Pancreas (tissue), 10 donors: ENCODE measurements at regions not wholly inside any gene's neighbourhood (a gene's known extent, or its start where the extent isn't known, plus 50 kb on each side); places are given as distances from the start of the nearest gene placed in this dataset.

ENCODE experiments used
- ATAC-seq, 4 donors: fragments of 200-7000 bp; cut with Tn5 transposase; one replicate each; pipeline versions ENCODE4 v1.8.0 to v1.9.1; 2020; ENCODE audit warnings: mild to moderate bottlenecking in 4 of 4, moderate library complexity in 4 of 4
- DNase-seq, 6 donors: peaks; one replicate each; pipeline ENCODE4 v3.0.0-alpha.2; 2020
- FAIRE-seq: peaks from 2 replicates; lab custom pipeline; 2012; peaks lifted over from hg19 to GRCh38; lab: Jason Lieb, UNC
- H3K27ac ChIP-seq, 4 donors: fragments of 200-600 bp; sonication (generic); 1 replicate in 3 of 4; 2 replicates in 1 of 4; pipeline versions ENCODE4 v1.5.0 to v1.8.0; 2020
- H3K27me3 ChIP-seq, 4 donors: fragments of 200-600 bp; one replicate each; pipeline ENCODE4 v1.8.0; 2021
- H3K36me3 ChIP-seq, 3 donors: fragments of 200-600 bp; sonication (generic) in 1 of 3; one replicate each; pipeline versions ENCODE4 v1.5.0 to v1.8.0; 2020 to 2021
- H3K4me1 ChIP-seq, 3 donors: fragments of 200-600 bp; one replicate each; pipeline ENCODE4 v1.8.0; 2021
- H3K4me3 ChIP-seq, 4 donors: fragments of 200-600 bp; sonication (generic) in 2 of 4; one replicate each; pipeline versions ENCODE4 v1.5.0 to v1.8.0; 2020 to 2021
- H3K9me3 ChIP-seq, 4 donors: fragments of 200-600 bp; one replicate each; pipeline ENCODE4 v1.8.0; 2021
- CTCF ChIP-seq, 4 donors: fragments of 200-600 bp; sonication (generic) in 3 of 4; IDR thresholded peaks; one replicate each; pipeline versions ENCODE4 v1.5.0 to v1.8.0; 2021; ENCODE audit warnings: antibody characterized with exemption in 4 of 4
- WGBS, 2 donors: extraction: QIAGEN DNeasy Blood & Tissue Kit; methylation state at CpG; one replicate each; pipeline ENCODE4 v1.1.7; 2013; 5-methylcytosine and 5-hydroxymethylcytosine counted together
- intact Hi-C, 3 donors: fragments of 100-400 bp; cut with DNase I; formaldehyde crosslinking; loops; one replicate each; pipeline versions ENCODE4 v1.11.1 to v1.14.2; 2022
- donor health status: healthy with polysubstance abuse.
- donor health status: DM: no; HTN: no; CAD: no; lungs with moderate emphysema.
- donor health status: DM: no; HTN: no; CAD: no.
- donor health status: control.
- donor health status: control.
- donor health status: Bipolar disorder and iron deficiency.
- donor health status: DM: yes; HTN: yes; CAD: no.
- donor health status: DM: no; HTN: no; CAD: no.
- donor health status: DM: no; HTN: no; CAD: no.
- donor health status: DM: yes; HTN: yes; CAD: no.

- DNase-seq (no peak), FAIRE-seq (no peak), ATAC-seq (no peak)
- WGBS, 2 donors: 47 to 82% methylated on average over 1 of the region's 1 CpG
- H3K27ac ChIP-seq: no peak overlapping the region
- intact Hi-C loops: no loop called here
- H3K36me3 ChIP-seq: no peaks in the 10 kb centered on the region
- H3K9me3 ChIP-seq: no peaks in the 10 kb centered on the region
- TF ChIP-seq CTCF (IDR thresholded peaks at IDR 0.05): no peak
- no peaks in the 10 kb centered on the region for H3K4me1 ChIP-seq
- H3K27me3 ChIP-seq: peaks cover 0 to 3% (median 0%) of the 10 kb centered on the region in 4 donors
- no peak overlapping the region for H3K4me3 ChIP-seq
Observed at GRCh38 chrX:99750721-99751120, 659.4 kb downstream of the PCDH19 start.

- H3K9me3 ChIP-seq: no peaks in the 10 kb centered on the region
- 46 to 47% methylated on average over 3 of the region's 3 CpGs for WGBS, 2 donors
- TF ChIP-seq CTCF (IDR thresholded peaks at IDR 0.05): no peak
- no peaks in the 10 kb centered on the region for H3K36me3 ChIP-seq
- H3K4me1 ChIP-seq: no peaks in the 10 kb centered on the region
- peaks cover 0 to 3% (median 0%) of the 10 kb centered on the region in 4 donors for H3K27me3 ChIP-seq
- FAIRE-seq (no peak), ATAC-seq (no peak), DNase-seq (no peak)
- intact Hi-C loops: no loop called here
- no peak overlapping the region for H3K27ac ChIP-seq
- H3K4me3 ChIP-seq: no peak overlapping the region
Observed at GRCh38 chrX:99722094-99722493, 688.0 kb downstream of the PCDH19 start.

GRCh38 chrX:99719140-99719539, 690.9 kb downstream of the PCDH19 start:
- TF ChIP-seq CTCF (IDR thresholded peaks at IDR 0.05): no peak
- intact Hi-C loops: no loop called here
- FAIRE-seq (no peak), ATAC-seq (no peak), DNase-seq (no peak)
- WGBS, 2 donors: 62 to 64% methylated on average over 6 of the region's 6 CpGs
- H3K4me1 ChIP-seq: no peaks in the 10 kb centered on the region
- no peak overlapping the region for H3K4me3 ChIP-seq
- no peaks in the 10 kb centered on the region for H3K36me3 ChIP-seq
- H3K9me3 ChIP-seq: no peaks in the 10 kb centered on the region
- H3K27ac ChIP-seq: no peak overlapping the region
- peaks cover 0 to 3% (median 0%) of the 10 kb centered on the region in 4 donors for H3K27me3 ChIP-seq

- Histone ChIP-seq H3K4me1 (no peaks in the 10 kb centered on the region), H3K27ac (no peak overlapping the region), H3K27me3 (peaks cover 0 to 3% (median 0%) of the 10 kb centered on the region in 4 donors), H3K4me3 (no peak overlapping the region), H3K36me3 (no peaks in the 10 kb centered on the region), H3K9me3 (no peaks in the 10 kb centered on the region)
- intact Hi-C loops: no loop called here
- ATAC-seq (no peak), FAIRE-seq (no peak), DNase-seq (no peak)
- no peak for TF ChIP-seq CTCF (IDR thresholded peaks at IDR 0.05)
- WGBS, 2 donors: 23 to 30% methylated on average over 2 of the region's 2 CpGs
Observed at GRCh38 chrX:99717716-99718115, 692.4 kb downstream of the PCDH19 start.

- intact Hi-C loops: no loop called here
- 53 to 62% methylated on average over 4 of the region's 4 CpGs for WGBS, 2 donors
- no peak overlapping the region for H3K4me3 ChIP-seq
- H3K27me3 ChIP-seq: no peaks in the 10 kb centered on the region
- no peaks in the 10 kb centered on the region for H3K4me1 ChIP-seq
- DNase-seq (no peak), FAIRE-seq (no peak), ATAC-seq (no peak)
- H3K9me3 ChIP-seq: no peaks in the 10 kb centered on the region
- no peaks in the 10 kb centered on the region for H3K36me3 ChIP-seq
- TF ChIP-seq CTCF (IDR thresholded peaks at IDR 0.05): no peak
- H3K27ac ChIP-seq: no peak overlapping the region
Observed at GRCh38 chrX:99705701-99706100, 704.4 kb downstream of the PCDH19 start.
